Brain microvascular endothelial cell (primary cell): ENCODE measurements at regions not wholly inside any gene's neighbourhood (a gene's known extent, or its start where the extent isn't known, plus 50 kb on each side); places are given as distances from the start of the nearest gene placed in this dataset.
A peak's percentile ranks its signal among the peaks of the same experiment; 100 is the strongest.

Experiments used
- DNase-seq: peaks from one replicate; pipeline ENCODE4 v3.0.0-alpha.2; 2020
- H3K27ac ChIP-seq: fragments of 250-450 bp; sonication (Bioruptor Pico); 2 replicates; pipeline ENCODE4 v1.5.1; 2020; ENCODE audit warnings: mild to moderate bottlenecking, moderate library complexity
- H3K27me3 ChIP-seq: fragments of 250-450 bp; sonication (Bioruptor Pico); replicated peaks from 2 replicates; pipeline ENCODE4 v1.5.1; 2020; ENCODE audit warnings: mild to moderate bottlenecking
- H3K36me3 ChIP-seq: fragments of 250-450 bp; sonication (Bioruptor Pico); replicated peaks from 2 replicates; pipeline ENCODE4 v1.5.1; 2020; ENCODE audit warnings: mild to moderate bottlenecking
- H3K4me3 ChIP-seq: 2 replicates; pipeline ENCODE4 v1.5.1; 2011; ENCODE audit warnings: low read depth, mild to moderate bottlenecking, control low read depth, low read length, moderate library complexity
- CTCF ChIP-seq: IDR thresholded peaks from 2 replicates; pipeline ENCODE4 v1.5.1; 2011; ENCODE audit warnings: low read depth, mild to moderate bottlenecking, moderate library complexity, low read length, control low read depth, inconsistent platforms; ENCODE audit errors: missing control alignments
- in situ Hi-C: cut with HindIII; loops from 2 replicates; pipeline ENCODE4 v1.10.0; 2017; ENCODE audit warnings: low sequenced_read_pairs, low pct_ligation_motif_present

DNA sequence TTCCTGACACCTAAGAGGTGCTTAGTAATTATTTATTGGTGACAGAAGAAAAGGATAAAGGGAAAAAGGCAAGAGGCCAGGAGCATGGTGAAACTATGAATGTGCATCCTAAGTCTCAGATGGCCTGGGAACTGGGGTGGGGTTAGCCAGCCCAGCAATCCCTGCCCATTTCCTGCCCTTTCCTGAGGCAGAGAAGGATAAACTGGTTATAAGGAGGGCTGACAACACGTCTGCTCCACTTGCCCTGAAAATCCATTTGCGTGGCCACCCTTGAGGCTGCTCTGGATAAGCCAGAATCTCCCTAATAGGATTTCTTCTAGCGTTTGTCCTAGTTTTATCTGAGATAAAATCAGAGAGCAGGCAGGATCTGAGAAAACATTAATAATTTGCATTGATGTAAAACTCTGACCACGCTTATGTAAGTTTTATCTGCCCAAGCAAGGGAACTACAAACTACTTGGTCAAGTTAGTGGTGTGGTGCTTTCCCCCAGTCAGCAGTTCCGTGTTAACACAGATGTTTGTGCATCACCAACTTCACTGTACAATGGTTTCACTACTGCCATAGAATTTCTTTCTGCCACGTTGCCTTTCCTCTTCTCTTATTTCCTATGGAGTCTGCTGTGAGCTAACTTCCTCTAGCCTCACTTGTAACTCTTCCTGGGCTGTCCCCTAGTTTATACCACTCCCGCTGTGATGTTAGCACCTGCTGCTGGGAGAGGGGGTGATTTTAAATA, 392.7 kb downstream of the RPS29 start:
- H3K36me3 ChIP-seq: no peaks in the 10 kb centered on the region
- in situ Hi-C loops: no loop called here

GRCh38 chr14:49191380-49191779, 394.8 kb downstream of the RPS29 start:
- Histone ChIP-seq H3K4me3 (no peak overlapping the region), H3K36me3 (no peaks in the 10 kb centered on the region), H3K27ac (no peak overlapping the region), H3K27me3 (no peaks in the 10 kb centered on the region)
- in situ Hi-C loops: no loop called here
- DNase-seq: no peak
- no peak for TF ChIP-seq CTCF

More for the DNA sequence above, 392.7 kb downstream of the RPS29 start:
- TF ChIP-seq CTCF: no peak
- H3K27ac ChIP-seq: no peak overlapping the region
- DNase-seq: no peak
- no peaks in the 10 kb centered on the region for H3K27me3 ChIP-seq
- H3K4me3 ChIP-seq: no peak overlapping the region

GRCh38 chr14:49189375-49189774, 396.8 kb downstream of the RPS29 start:
- no peak for TF ChIP-seq CTCF
- DNase-seq: no peak
- no peak overlapping the region for H3K27ac ChIP-seq
- H3K36me3 ChIP-seq: no peaks in the 10 kb centered on the region
- in situ Hi-C loops: no loop called here
- H3K27me3 ChIP-seq: no peaks in the 10 kb centered on the region
- no peak overlapping the region for H3K4me3 ChIP-seq

DNA sequence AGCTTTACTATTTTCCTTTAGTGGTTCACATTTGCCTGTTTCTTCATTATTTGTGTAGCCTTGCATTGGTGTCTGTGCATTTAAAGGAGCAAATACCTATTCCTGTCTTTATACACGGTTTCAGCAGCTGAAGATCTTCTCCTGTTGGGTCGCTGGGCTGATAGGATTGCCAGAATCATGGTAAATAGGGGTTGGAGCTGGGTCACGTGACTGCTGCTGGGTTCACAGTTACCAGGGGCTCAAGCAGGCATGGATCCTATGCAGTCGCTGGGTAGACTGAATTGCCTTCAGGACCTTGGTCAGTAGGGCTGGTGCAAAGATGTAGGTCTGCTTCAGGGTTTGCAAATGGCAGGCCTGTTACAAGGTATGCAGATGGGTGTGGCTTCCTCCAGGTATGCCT, 398.4 kb downstream of the RPS29 start:
- no peak for TF ChIP-seq CTCF
- no peak for DNase-seq
- in situ Hi-C loops: no loop called here
- Histone ChIP-seq H3K27ac (no peak overlapping the region), H3K4me3 (no peak overlapping the region), H3K27me3 (no peaks in the 10 kb centered on the region), H3K36me3 (no peaks in the 10 kb centered on the region)

DNA sequence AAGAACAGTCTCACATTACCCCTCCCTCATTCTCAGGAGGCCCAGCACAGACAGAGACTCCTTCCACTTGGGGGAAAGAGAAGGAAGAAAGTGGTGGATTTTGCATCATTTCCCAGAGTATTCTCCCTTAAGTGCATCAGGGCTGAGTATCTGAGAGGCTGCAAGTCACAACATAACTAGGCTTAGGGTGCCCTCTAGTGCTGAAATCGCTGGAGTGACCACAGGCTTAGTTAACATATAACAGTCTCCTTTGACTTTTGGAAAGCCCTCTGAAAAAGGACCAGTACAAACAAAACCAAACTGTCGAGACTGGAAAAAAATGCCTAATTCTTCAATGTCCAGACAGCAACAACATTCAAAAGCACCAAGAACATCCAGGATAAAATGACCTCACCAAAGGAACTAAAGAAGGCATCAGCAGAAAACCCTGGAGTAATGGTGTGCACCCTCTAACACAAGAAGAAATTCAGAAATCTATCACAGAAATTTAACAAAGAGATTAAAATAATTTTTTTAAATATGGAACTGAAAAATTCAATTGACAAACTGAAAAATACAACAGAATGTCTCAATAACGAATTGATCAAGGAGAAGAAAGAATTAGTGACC, 412.3 kb downstream of the RPS29 start:
- in situ Hi-C loops: no loop called here
- Histone ChIP-seq H3K27ac (no peak overlapping the region), H3K27me3 (no peaks in the 10 kb centered on the region), H3K36me3 (no peaks in the 10 kb centered on the region), H3K4me3 (no peak overlapping the region)
- peak; percentile 80 for TF ChIP-seq CTCF
- DNase-seq: peak; percentile 77
